Fibroblast of villous mesenchyme (primary cell): ENCODE measurements at regions not wholly inside any gene's neighbourhood (a gene's known extent, or its start where the extent isn't known, plus 50 kb on each side); places are given as distances from the start of the nearest gene placed in this dataset.
A peak's percentile ranks its signal among the peaks of the same experiment; 100 is the strongest.
"Not testable (repeated sequence)": the region's sequence is repeated elsewhere in the genome, so short reads cannot be mapped to it uniquely, and the experiment has no call there.

Experiments used
- DNase-seq: peaks from one replicate; pipeline ENCODE4 v3.0.0-alpha.2; 2010; ENCODE audit warnings: low read depth
- H3K4me3 ChIP-seq: 2 replicates; pipeline ENCODE4 v1.5.1; 2011; ENCODE audit warnings: low read depth, mild to moderate bottlenecking, low read length
- TF ChIP-seq, protein P1 (sequence below): IDR thresholded peaks from 2 replicates; pipeline ENCODE4 v1.5.1; 2012; ENCODE audit warnings: low read depth, mild to moderate bottlenecking, low read length; ENCODE audit not compliant: insufficient read depth

DNA sequence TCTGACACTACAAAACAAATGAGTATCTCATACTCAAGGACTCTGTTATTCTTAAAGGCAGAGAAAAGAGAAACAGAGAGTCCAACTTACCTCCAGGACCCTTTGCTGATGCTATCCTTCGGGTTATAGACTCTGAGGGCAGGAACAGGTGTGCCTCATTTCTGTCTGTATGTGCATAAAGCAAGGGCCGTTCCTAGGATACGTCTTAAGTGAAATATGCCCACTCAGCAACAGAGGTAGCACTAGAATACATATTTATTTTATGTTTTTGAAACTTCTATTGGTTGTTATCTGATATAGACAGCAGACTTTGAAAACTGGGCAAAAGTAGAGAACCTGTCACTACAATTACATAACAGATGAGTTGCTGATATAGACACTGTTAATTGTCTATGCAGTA lies 89.3 kb upstream of the CPNE4 start:
- TF ChIP-seq, protein P1, sequence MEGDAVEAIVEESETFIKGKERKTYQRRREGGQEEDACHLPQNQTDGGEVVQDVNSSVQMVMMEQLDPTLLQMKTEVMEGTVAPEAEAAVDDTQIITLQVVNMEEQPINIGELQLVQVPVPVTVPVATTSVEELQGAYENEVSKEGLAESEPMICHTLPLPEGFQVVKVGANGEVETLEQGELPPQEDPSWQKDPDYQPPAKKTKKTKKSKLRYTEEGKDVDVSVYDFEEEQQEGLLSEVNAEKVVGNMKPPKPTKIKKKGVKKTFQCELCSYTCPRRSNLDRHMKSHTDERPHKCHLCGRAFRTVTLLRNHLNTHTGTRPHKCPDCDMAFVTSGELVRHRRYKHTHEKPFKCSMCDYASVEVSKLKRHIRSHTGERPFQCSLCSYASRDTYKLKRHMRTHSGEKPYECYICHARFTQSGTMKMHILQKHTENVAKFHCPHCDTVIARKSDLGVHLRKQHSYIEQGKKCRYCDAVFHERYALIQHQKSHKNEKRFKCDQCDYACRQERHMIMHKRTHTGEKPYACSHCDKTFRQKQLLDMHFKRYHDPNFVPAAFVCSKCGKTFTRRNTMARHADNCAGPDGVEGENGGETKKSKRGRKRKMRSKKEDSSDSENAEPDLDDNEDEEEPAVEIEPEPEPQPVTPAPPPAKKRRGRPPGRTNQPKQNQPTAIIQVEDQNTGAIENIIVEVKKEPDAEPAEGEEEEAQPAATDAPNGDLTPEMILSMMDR = no peak
- DNase-seq = no peak
- no peak overlapping the region for H3K4me3 ChIP-seq

DNA sequence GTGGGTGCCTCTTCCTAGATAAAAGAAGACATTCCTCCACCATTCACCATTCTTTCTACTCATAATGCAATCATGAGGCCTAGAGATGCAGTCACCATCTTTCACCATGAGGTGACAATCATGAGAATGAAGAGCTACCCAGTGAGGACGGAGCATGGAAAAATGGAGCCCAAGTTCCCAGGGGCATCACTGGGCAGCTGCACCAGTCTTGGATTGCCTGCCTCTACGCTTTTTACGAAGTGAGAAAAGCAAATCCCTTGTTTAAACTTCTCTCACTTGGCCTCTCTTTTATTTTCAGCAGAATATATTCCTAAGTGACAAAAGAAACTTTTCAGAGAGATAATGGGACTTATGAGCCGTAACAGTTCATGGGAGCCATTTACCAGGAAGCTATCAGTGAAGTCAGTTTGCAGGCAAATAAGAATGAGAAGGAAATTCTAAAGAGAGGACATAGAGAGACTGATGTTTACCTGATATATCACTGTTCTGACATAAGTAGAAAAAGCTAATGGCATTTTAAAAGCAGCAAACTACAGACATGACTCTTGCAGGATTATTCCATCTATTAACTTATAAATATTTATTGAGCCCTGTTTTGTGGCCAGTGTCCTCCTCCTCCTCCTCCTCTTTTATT lies 90.0 kb upstream of the CPNE4 start:
- no peak overlapping the region for H3K4me3 ChIP-seq
- no peak for DNase-seq
- TF ChIP-seq, protein P1 = no peak

DNA sequence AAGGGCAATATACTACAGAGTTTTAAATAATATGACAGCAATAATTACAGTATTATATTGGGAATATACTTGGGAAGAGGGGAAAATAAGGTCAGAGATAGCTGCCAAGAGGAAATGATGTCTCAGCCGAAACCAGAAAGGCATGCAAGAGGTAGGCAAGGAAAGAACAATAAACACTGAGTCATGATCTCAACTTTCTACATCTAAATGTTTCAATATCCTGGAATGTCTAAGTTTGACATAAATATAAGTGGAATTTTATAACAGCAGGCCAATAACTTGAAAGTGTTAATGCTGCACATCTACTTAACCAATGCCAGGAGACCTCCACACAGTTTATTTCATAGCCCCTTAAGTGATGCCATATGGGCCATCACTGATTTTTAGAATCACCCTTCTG lies 99.8 kb upstream of the CPNE4 start:
- TF ChIP-seq, protein P1 = no peak
- H3K4me3 ChIP-seq = no peak overlapping the region
- DNase-seq = peak; percentile 37

DNA sequence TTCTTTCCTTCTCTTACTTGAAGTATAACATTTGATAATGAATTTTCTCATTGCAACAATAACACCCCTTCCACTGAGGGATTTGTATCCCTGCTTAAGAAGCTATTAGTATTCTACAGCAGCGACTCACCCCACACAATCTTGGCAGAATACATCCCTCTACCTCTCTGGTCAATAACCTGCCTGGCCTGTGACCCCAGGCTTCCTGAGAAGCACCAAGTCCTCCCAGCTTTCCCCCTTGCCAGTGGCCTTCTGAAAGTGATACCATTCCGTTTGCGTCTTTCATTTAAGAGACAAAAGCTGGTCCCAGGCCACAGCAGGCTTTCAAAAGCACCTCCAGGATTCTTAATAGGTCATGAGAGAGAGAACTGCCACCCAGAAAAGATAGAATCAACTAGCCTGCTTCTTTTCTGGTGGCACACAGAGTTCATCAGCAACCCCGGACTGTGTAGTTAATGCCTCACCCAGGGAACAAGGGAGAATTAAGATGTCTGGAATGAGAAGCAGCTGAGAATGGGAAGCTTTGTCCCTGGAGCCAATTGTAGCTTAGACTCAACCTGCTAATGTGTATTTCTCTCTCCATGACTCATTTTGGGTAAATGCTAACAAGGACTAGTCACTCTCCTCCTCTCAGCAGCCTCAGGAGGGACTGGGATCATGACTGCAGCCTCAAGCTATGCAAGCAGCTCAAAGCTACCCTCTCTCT lies 101.0 kb upstream of the CPNE4 start:
- H3K4me3 ChIP-seq = no peak overlapping the region

DNA sequence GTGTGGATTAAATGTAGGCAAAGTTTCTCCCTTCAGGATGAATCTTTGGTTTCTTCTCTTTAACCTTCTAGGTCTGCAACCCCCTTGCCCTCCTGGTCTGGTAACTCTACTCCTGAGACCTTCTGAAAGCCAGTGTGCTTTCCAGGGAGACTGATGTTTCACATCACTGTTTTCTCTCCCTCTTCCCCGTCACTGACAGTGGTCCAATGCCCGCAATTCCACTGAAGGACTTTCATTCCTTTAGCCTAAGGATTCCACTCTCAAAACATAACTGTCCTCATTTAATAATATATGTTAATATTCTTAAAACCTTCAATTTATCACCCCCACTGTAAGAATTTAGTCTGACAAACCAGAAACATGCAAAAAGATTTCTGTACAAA lies 101.5 kb upstream of the CPNE4 start:
- TF ChIP-seq, protein P1 = no peak
- H3K4me3 ChIP-seq = no peak overlapping the region
- DNase-seq = no peak

More for the DNA sequence above, 101.0 kb upstream of the CPNE4 start:
- TF ChIP-seq, protein P1 = no peak
- DNase-seq = peak; percentile 77

DNA sequence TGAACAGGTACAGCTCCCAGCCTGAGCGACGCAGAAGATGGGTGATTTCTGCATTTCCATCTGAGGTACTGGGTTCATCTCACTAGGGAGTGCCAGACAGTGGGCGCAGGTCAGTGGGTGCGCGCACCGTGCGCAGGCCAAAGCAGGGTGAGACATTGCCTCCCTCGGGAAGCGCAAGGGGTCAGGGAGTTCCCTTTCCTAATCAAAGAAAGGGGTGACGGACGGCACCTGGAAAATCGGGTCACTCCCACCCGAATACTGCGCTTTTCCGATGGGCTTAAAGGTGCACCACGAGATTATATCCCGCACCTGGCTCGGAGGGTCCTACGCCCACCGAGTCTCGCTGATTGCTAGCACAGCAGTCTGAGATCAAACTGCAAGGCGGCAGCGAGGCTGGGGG lies 102.1 kb upstream of the CPNE4 start:
- not testable (repeated sequence) for DNase-seq, H3K4me3 ChIP-seq

DNA sequence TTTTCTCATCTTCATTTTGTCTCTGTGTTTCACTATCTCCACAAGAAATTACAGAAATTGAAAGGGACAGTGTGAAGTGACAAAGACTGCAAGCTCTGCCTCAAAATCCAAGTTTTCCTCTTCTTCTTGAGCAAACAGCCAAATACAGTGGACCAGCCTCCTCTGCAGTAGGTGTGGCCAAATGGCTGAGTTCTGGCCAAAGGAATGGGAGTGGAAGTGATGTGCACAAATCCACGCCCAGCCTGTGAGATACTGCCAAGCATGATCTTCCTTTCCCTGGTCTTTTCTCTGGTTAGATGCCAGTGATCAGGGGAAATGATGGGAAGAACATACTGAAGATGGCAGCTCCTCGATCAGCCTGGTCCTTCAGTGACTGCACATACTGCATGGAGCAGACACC lies 111.0 kb upstream of the CPNE4 start:
- no peak overlapping the region for H3K4me3 ChIP-seq
- TF ChIP-seq, protein P1 = no peak
- no peak for DNase-seq
